ENCODE measurements at regions not wholly inside any gene's neighbourhood (a gene's known extent, or its start where the extent isn't known, plus 50 kb on each side); places are given as distances from the start of the nearest gene placed in this dataset.

DNA sequence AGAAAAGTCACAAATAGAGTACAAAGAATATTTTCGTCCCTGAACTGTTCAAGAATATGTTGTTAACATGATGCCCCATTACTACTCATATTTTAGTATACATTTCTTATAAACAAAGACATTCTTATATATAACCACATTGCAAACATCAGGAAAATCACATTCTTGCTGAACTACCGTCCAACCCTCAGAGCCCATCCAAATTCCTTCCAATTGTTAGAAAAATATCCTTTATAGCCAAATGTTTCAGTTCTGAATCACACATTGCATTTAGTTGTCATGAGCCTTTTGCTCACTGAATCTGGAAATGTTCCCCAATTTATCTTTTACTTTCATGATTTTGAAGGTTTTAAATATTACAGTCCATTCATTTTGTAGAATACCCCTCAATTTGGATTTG is 467.8 kb upstream of the ARGLU1 start:
- no peak overlapping the region for H3K27ac ChIP-seq
- DNase-seq (no peak), ATAC-seq (no peak)
- no peaks in the 10 kb centered on the region for H3K9me3 ChIP-seq
- 48% methylated on average over 2 of the region's 2 CpGs for WGBS (ENCODE audit: insufficient coverage, low coverage, low lambda C conversion rate, missing lambda C conversion rate)
- no peaks in the 10 kb centered on the region for H3K27me3 ChIP-seq
- no peaks in the 10 kb centered on the region for H3K4me1 ChIP-seq
- H3K4me3 ChIP-seq: no peak overlapping the region
- intact Hi-C loops (cut with DNase I): no loop called here
- TF ChIP-seq, protein P1, sequence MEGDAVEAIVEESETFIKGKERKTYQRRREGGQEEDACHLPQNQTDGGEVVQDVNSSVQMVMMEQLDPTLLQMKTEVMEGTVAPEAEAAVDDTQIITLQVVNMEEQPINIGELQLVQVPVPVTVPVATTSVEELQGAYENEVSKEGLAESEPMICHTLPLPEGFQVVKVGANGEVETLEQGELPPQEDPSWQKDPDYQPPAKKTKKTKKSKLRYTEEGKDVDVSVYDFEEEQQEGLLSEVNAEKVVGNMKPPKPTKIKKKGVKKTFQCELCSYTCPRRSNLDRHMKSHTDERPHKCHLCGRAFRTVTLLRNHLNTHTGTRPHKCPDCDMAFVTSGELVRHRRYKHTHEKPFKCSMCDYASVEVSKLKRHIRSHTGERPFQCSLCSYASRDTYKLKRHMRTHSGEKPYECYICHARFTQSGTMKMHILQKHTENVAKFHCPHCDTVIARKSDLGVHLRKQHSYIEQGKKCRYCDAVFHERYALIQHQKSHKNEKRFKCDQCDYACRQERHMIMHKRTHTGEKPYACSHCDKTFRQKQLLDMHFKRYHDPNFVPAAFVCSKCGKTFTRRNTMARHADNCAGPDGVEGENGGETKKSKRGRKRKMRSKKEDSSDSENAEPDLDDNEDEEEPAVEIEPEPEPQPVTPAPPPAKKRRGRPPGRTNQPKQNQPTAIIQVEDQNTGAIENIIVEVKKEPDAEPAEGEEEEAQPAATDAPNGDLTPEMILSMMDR (IDR thresholded peaks at IDR 0.05): no peak
- no peak for TF ChIP-seq POLR2A (IDR thresholded peaks at IDR 0.05)
- H3K36me3 ChIP-seq: no peaks in the 10 kb centered on the region

DNA sequence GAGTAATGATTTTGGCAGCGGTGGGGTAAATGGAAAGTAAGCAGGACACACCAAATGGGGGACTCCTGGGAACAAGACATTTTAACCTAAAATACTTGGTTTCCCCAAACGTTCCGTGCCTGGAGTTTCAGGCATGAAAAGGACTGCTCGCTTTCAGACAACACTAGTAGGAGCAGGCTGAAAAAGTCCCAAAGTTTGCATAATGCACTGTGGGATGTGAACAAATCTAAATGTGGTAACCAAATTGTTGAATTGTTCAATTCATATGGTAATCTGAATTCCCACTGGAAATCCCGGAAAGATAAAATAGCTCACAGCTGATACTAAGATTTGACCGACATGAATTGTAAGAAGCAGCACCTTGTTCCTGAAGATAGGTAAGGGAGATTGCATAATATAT is 467.2 kb upstream of the ARGLU1 start:
- Histone ChIP-seq H3K27ac (no peak overlapping the region), H3K27me3 (no peaks in the 10 kb centered on the region), H3K9me3 (no peaks in the 10 kb centered on the region), H3K4me1 (no peaks in the 10 kb centered on the region), H3K4me3 (no peak overlapping the region), H3K36me3 (no peaks in the 10 kb centered on the region)
- TF ChIP-seq, protein P1 (IDR thresholded peaks at IDR 0.05): no peak
- no peak for TF ChIP-seq POLR2A (IDR thresholded peaks at IDR 0.05)
- intact Hi-C loops (cut with DNase I): no loop called here
- 80% methylated on average over 6 of the region's 6 CpGs for WGBS (ENCODE audit: insufficient coverage, low coverage, low lambda C conversion rate, missing lambda C conversion rate)
- DNase-seq (no peak), ATAC-seq (no peak)

- H3K9me3 ChIP-seq: no peaks in the 10 kb centered on the region
- H3K27me3 ChIP-seq: no peaks in the 10 kb centered on the region
- H3K4me1 ChIP-seq: no peaks in the 10 kb centered on the region
- no peaks in the 10 kb centered on the region for H3K36me3 ChIP-seq
- TF ChIP-seq POLR2A (IDR thresholded peaks at IDR 0.05): no peak
- TF ChIP-seq, protein P1 (IDR thresholded peaks at IDR 0.05): no peak
- WGBS (ENCODE audit: insufficient coverage, low coverage, low lambda C conversion rate, missing lambda C conversion rate): 86% methylated on average over 17 of the region's 17 CpGs
- intact Hi-C loops (cut with DNase I): no loop called here
- DNase-seq: no peak
- ATAC-seq: no peak
- no peak overlapping the region for H3K27ac ChIP-seq
- H3K4me3 ChIP-seq: no peak overlapping the region
Measured at GRCh38 chr13:107034236-107034872, 466.4 kb upstream of the ARGLU1 start.

GRCh38 chr13:107031716-107032115 is 463.8 kb upstream of the ARGLU1 start:
- WGBS (ENCODE audit: insufficient coverage, low coverage, low lambda C conversion rate, missing lambda C conversion rate): 52% methylated on average over 2 of the region's 2 CpGs
- intact Hi-C loops (cut with DNase I): no loop called here
- no peaks in the 10 kb centered on the region for H3K4me1 ChIP-seq

More at GRCh38 chr13:107031716-107032115, 463.8 kb upstream of the ARGLU1 start:
- H3K9me3 ChIP-seq: no peaks in the 10 kb centered on the region
- no peak overlapping the region for H3K4me3 ChIP-seq
- H3K36me3 ChIP-seq: no peaks in the 10 kb centered on the region
- H3K27ac ChIP-seq: no peak overlapping the region
- no peak for ATAC-seq
- no peaks in the 10 kb centered on the region for H3K27me3 ChIP-seq
- TF ChIP-seq POLR2A (IDR thresholded peaks at IDR 0.05): no peak
- TF ChIP-seq, protein P1 (IDR thresholded peaks at IDR 0.05): no peak
- DNase-seq: no peak
